ENCODE measurements at regions not wholly inside any gene's neighbourhood (a gene's known extent, or its start where the extent isn't known, plus 50 kb on each side); places are given as distances from the start of the nearest gene placed in this dataset.

GRCh38 chr2:18870307-18870706 lies 280.9 kb upstream of the NT5C1B start:
- no peak for TF ChIP-seq CTCF (IDR thresholded peaks at IDR 0.05)
- TF ChIP-seq POLR2A (IDR thresholded peaks at IDR 0.05) = no peak

All from esophagus squamous epithelium (tissue), 4 donors.